SK-N-SH (cell line): ENCODE measurements at regions not wholly inside any gene's neighbourhood (a gene's known extent, or its start where the extent isn't known, plus 50 kb on each side); places are given as distances from the start of the nearest gene placed in this dataset.
"Not testable (repeated sequence)": the region's sequence is repeated elsewhere in the genome, so short reads cannot be mapped to it uniquely, and the experiment has no call there.

Experiments used
- CTCF ChIA-PET: fragments of 300-600, 350-600 bp; formaldehyde crosslinking; extraction: SDS; loops from one replicate; lab custom pipeline; 2021; lab: Yijun Ruan, JAX
- POLR2A ChIA-PET: fragments of 350-600 bp; sonication (Branson Sonifier 250); formaldehyde crosslinking; extraction: SDS; loops from one replicate; lab custom pipeline; 2020; ENCODE audit warnings: antibody characterized with exemption, inconsistent platforms; lab: Yijun Ruan, JAX
- DNase-seq: peaks from one replicate; pipeline ENCODE4 v3.0.0; 2012
- H2AFZ ChIP-seq: fragments of 200-600 bp; sonication (generic); 2 replicates; pipeline ENCODE4 v1.8.1; 2016; ENCODE audit warnings: antibody characterized with exemption, mild to moderate bottlenecking, low read depth
- H3F3A ChIP-seq: fragments of 200-600 bp; sonication (generic); replicated peaks from 2 replicates; pipeline ENCODE3; 2016; ENCODE audit warnings: antibody characterized with exemption, mild to moderate bottlenecking; ENCODE audit not compliant: insufficient read depth
- H3K27ac ChIP-seq, 2 experiments: fragments of 200-500 bp in 1 of 2; fragments of 200-600 bp in 1 of 2; sonication (Bioruptor generic) in 1 of 2; sonication (generic), shearing (Covaris generic) in 1 of 2; 2 replicates each; pipeline versions ENCODE4 v1.5.1 to v1.6.1; 2014 to 2016; ENCODE audit warnings: low read depth in 2 of 2, inconsistent platforms in 1 of 2, low read length in 1 of 2, mild to moderate bottlenecking in 1 of 2, mixed read lengths in 1 of 2
- H3K27me3 ChIP-seq: fragments of 200-600 bp; sonication (generic), shearing (Covaris generic); 2 replicates; pipeline ENCODE4 v1.6.1; 2016; ENCODE audit warnings: mixed run types; ENCODE audit not compliant: insufficient read depth
- H3K36me3 ChIP-seq, 2 experiments: fragments of 200-500 bp in 1 of 2; fragments of 200-600 bp in 1 of 2; sonication (Bioruptor generic) in 1 of 2; sonication (generic) in 1 of 2; replicated peaks in 1 of 2; 2 replicates each; pipeline versions ENCODE3 to v1.5.1; 2014 to 2016; ENCODE audit warnings: low read length in 1 of 2, mild to moderate bottlenecking in 1 of 2; ENCODE audit not compliant: insufficient read depth in 2 of 2, control insufficient read depth in 1 of 2
- H3K4me1 ChIP-seq, 2 experiments: fragments of 200-500 bp in 1 of 2; fragments of 200-600 bp in 1 of 2; sonication (Bioruptor generic) in 1 of 2; sonication (generic), shearing (Covaris generic) in 1 of 2; 2 replicates each; pipeline versions ENCODE4 v1.5.1 to v1.6.1; 2014 to 2016; ENCODE audit warnings: low read depth in 1 of 2, low read length in 1 of 2, mixed run types in 1 of 2; ENCODE audit not compliant: insufficient read depth in 2 of 2, control insufficient read depth in 1 of 2
- H3K4me2 ChIP-seq: fragments of 200-600 bp; sonication (generic), shearing (Covaris generic); 2 replicates; pipeline ENCODE4 v1.6.1; 2017; ENCODE audit warnings: mixed run types
- H3K4me3 ChIP-seq, 2 experiments: fragments of 200-500 bp in 1 of 2; fragments of 200-600 bp in 1 of 2; sonication (Bioruptor generic) in 1 of 2; sonication (generic), shearing (Covaris generic) in 1 of 2; 2 replicates each; pipeline versions ENCODE4 v1.5.1 to v1.8.1; 2014 to 2016; ENCODE audit warnings: low read depth in 2 of 2, inconsistent platforms in 1 of 2, low read length in 1 of 2, mild to moderate bottlenecking in 1 of 2, mixed read lengths in 1 of 2, moderate library complexity in 1 of 2
- H3K79me2 ChIP-seq: fragments of 200-600 bp; sonication (generic); 2 replicates; pipeline ENCODE4 v1.8.1; 2017; ENCODE audit warnings: mild to moderate bottlenecking; ENCODE audit not compliant: insufficient read depth
- H3K9ac ChIP-seq: fragments of 200-600 bp; sonication (generic); 2 replicates; pipeline ENCODE4 v1.6.1; 2017; ENCODE audit warnings: mixed run types
- H3K9me2 ChIP-seq: fragments of 200-600 bp; sonication (generic); 2 replicates; pipeline ENCODE4 v1.6.1; 2017; ENCODE audit warnings: mixed run types
- H3K9me3 ChIP-seq: fragments of 200-600 bp; sonication (generic); 2 replicates; pipeline ENCODE4 v1.6.1; 2017; ENCODE audit warnings: mixed run types, mild to moderate bottlenecking, moderate library complexity
- H4K20me1 ChIP-seq: fragments of 200-600 bp; sonication (generic); 2 replicates; pipeline ENCODE4 v1.6.1; 2017; ENCODE audit warnings: mild to moderate bottlenecking, mixed run types; ENCODE audit not compliant: insufficient read depth
- ELF1 ChIP-seq: IDR thresholded peaks from 2 replicates; pipeline ENCODE4 v1.4.0; 2012
- EP300 ChIP-seq, 2 experiments: IDR thresholded peaks; 2 replicates each; pipeline versions ENCODE4 v1.4.0 to v1.6.1; 2012; ENCODE audit warnings: borderline replicate concordance in 1 of 2, low read depth in 1 of 2, low read length in 1 of 2
- EZH2phosphoT487 ChIP-seq: fragments of 200-600 bp; sonication (generic); IDR thresholded peaks from 2 replicates; pipeline ENCODE4 v1.6.1; 2017; ENCODE audit warnings: low read depth, mixed run types, mild to moderate bottlenecking, antibody characterized with exemption, moderate library complexity, borderline replicate concordance
- FOXM1 ChIP-seq: IDR thresholded peaks from 2 replicates; pipeline ENCODE4 v1.4.0; 2012; ENCODE audit warnings: low read depth, mild to moderate bottlenecking
- GABPA ChIP-seq: IDR thresholded peaks from 2 replicates; pipeline ENCODE4 v1.4.0; 2012; ENCODE audit warnings: low read depth, mild to moderate bottlenecking
- MAX ChIP-seq: IDR thresholded peaks from 2 replicates; pipeline ENCODE4 v1.4.0; 2012; ENCODE audit warnings: low read depth
- MXI1 ChIP-seq: IDR thresholded peaks from 2 replicates; pipeline ENCODE4 v1.6.1; 2012; ENCODE audit warnings: mild to moderate bottlenecking, low read depth, low read length, improper control_type of control experiment
- NFIC ChIP-seq: IDR thresholded peaks from 2 replicates; pipeline ENCODE4 v1.4.0; 2012; ENCODE audit warnings: borderline replicate concordance
- POLR2AphosphoS5 ChIP-seq: IDR thresholded peaks from 2 replicates; pipeline ENCODE4 v1.6.1; 2012; ENCODE audit warnings: low read depth, low read length
- RAD21 ChIP-seq: IDR thresholded peaks from 2 replicates; pipeline ENCODE4 v1.6.1; 2012; ENCODE audit warnings: mild to moderate bottlenecking, low read length
- RXRA ChIP-seq: IDR thresholded peaks from 2 replicates; pipeline ENCODE4 v1.4.0; 2012; ENCODE audit warnings: low read depth, mild to moderate bottlenecking, borderline replicate concordance
- SMC3 ChIP-seq: IDR thresholded peaks from 2 replicates; pipeline ENCODE4 v1.6.1; 2012; ENCODE audit warnings: low read depth, low read length, improper control_type of control experiment
- TEAD4 ChIP-seq: IDR thresholded peaks from 2 replicates; pipeline ENCODE4 v1.4.0; 2012; ENCODE audit warnings: mild to moderate bottlenecking, borderline replicate concordance; ENCODE audit not compliant: insufficient read depth
- WGBS: methylation state at CpG from one replicate; pipeline ENCODE4 v1.1.6; 2017; ENCODE audit warnings: low lambda C conversion rate; 5-methylcytosine and 5-hydroxymethylcytosine counted together
- TF ChIP-seq, protein P1 (sequence below): fragments of 150-350 bp; IDR thresholded peaks from 2 replicates; pipeline ENCODE4 v1.6.1; 2016; ENCODE audit warnings: mild to moderate bottlenecking, low read depth, low read length
- TF ChIP-seq, protein P2 (sequence below): fragments of 150-350 bp; IDR thresholded peaks from 2 replicates; pipeline ENCODE4 v1.6.1; 2017; ENCODE audit warnings: antibody characterized with exemption, low read length, low read depth, borderline replicate concordance

GRCh38 chr18:8932866-8933265 lies 169.6 kb upstream of the NDUFV2 start (continued):
- TF ChIP-seq POLR2AphosphoS5 = no peak
- TF ChIP-seq FOXM1 = no peak
- TF ChIP-seq MAX = no peak
- no peak for TF ChIP-seq RXRA
- TF ChIP-seq GABPA = no peak
- no peak for TF ChIP-seq TEAD4
- TF ChIP-seq, protein P1, sequence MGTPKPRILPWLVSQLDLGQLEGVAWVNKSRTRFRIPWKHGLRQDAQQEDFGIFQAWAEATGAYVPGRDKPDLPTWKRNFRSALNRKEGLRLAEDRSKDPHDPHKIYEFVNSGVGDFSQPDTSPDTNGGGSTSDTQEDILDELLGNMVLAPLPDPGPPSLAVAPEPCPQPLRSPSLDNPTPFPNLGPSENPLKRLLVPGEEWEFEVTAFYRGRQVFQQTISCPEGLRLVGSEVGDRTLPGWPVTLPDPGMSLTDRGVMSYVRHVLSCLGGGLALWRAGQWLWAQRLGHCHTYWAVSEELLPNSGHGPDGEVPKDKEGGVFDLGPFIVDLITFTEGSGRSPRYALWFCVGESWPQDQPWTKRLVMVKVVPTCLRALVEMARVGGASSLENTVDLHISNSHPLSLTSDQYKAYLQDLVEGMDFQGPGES = no peak
- no peak for TF ChIP-seq MXI1
- TF ChIP-seq, protein P2, sequence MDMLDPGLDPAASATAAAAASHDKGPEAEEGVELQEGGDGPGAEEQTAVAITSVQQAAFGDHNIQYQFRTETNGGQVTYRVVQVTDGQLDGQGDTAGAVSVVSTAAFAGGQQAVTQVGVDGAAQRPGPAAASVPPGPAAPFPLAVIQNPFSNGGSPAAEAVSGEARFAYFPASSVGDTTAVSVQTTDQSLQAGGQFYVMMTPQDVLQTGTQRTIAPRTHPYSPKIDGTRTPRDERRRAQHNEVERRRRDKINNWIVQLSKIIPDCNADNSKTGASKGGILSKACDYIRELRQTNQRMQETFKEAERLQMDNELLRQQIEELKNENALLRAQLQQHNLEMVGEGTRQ = no peak
- no peak for TF ChIP-seq EP300 (IDR thresholded peaks at IDR 0.05; ENCODE audit: borderline replicate concordance in 1 of 2, low read depth in 1 of 2, low read length in 1 of 2)
- no peak for TF ChIP-seq SMC3

DNA sequence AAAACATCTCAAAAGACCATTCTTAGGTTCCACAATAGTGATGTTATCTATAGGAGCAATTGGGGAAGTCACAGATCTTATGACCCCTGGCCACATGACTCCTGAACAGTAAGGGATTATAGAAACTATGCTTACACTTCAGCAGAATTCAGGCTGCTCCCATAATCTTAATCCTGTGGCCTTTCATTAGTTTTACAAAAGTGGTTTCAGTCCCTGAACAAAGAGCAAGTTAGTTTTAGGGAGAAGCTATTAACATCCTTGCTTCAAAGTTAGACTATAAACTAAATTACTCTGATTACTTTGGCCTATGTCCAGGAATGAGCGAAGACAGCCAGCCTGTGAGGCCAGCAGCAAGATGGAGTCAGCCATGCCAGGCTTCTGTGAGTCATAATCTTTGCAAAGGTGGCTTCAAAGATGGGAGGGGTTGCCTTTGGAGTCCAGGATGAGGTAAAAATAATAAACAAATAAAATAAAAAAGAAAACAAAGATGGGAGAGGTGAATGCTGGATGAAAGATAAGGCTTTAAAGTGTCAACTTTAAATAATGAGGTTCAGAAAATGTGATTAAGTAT lies 168.7 kb upstream of the NDUFV2 start:
- H3K27me3 ChIP-seq = no peaks in the 10 kb centered on the region
- no peak overlapping the region for H3K4me2 ChIP-seq
- CTCF ChIA-PET = no interaction called here
- POLR2A ChIA-PET = no interaction called here
- H3K9ac ChIP-seq = no peak overlapping the region
- TF ChIP-seq RAD21 = no peak
- TF ChIP-seq NFIC = no peak
- no peak for TF ChIP-seq ELF1
- TF ChIP-seq EZH2phosphoT487 = no peak
- TF ChIP-seq RXRA = no peak
- H3F3A ChIP-seq = peaks cover 5% of the 10 kb centered on the region
- 0 out of 4 replicates have a peak, but pooled peaks cover 0 to 7% of the 10 kb centered on the region in 2 experiments for H3K4me1 ChIP-seq
- DNase-seq = no peak
- no peak overlapping the region for H3K27ac ChIP-seq
- H3K9me2 ChIP-seq = no peaks in the 10 kb centered on the region
- H3K79me2 ChIP-seq = no peaks in the 10 kb centered on the region
- H3K36me3 ChIP-seq = no peaks in the 10 kb centered on the region
- no peak overlapping the region for H2AFZ ChIP-seq
- 39% methylated on average over 1 of the region's 1 CpG for WGBS
- no peaks in the 10 kb centered on the region for H4K20me1 ChIP-seq
- H3K9me3 ChIP-seq = 0 out of 2 replicates have a peak, but pooled peaks cover 6% of the 10 kb centered on the region
- no peak overlapping the region for H3K4me3 ChIP-seq

DNA sequence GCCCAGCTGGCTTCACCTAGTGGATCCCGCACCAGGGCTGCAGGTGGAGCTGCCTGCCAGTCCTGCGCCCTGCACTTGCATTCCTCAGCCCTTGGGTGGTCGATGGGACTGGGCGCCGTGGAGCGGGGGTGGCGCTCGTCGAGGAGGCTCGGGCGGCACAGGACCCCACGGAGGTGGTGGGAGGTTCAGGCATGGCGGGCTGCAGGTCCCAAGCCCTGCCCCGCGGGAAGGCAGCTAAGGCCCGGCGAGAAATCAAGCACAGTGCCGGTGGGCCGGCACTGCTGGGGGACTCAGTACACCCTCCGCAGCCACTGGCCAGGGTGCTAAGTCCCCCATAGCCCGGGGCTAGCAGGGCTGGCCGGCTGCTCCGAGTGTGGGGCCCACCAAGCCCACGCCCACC lies 167.2 kb upstream of the NDUFV2 start:
- H4K20me1 ChIP-seq, CTCF ChIA-PET, H3K27ac ChIP-seq, H3K27me3 ChIP-seq, H3K4me3 ChIP-seq, H3K9me3 ChIP-seq, H3K36me3 ChIP-seq, H2AFZ ChIP-seq, DNase-seq, H3K9ac ChIP-seq, H3K9me2 ChIP-seq, H3K79me2 ChIP-seq, H3K4me2 ChIP-seq, POLR2A ChIA-PET: not testable (repeated sequence)
- Histone ChIP-seq H3F3A (peaks cover 10% of the 10 kb centered on the region), H3K4me1 (0 out of 4 replicates have a peak, but pooled peaks cover 0 to 10% of the 10 kb centered on the region in 2 experiments)
- 100% methylated on average over 4 of the region's 24 CpGs for WGBS
